ENCODE measurements at regions not wholly inside any gene's neighbourhood (a gene's known extent, or its start where the extent isn't known, plus 50 kb on each side); places are given as distances from the start of the nearest gene placed in this dataset.
"Not testable (repeated sequence)": the region's sequence is repeated elsewhere in the genome, so short reads cannot be mapped to it uniquely, and the experiment has no call there.

DNA sequence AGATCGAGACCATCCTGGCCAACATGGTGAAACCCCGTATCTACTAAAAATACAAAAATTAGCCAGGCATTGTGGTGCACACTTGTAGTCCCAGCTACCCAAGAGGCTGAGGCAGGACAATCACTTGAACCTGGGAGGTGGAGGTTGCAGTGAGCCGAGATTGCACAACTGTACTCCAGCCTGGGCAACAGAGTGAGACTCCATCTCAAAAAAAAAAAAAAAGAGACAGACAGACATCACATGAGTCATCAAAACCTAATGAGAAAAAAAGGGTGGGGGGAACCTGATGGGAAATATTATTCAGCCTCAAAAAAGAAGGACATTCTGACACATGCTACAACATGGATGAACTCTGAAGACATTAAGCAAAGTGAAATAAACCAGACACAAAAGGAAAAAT, 67.4 kb downstream of the ARL6IP4 start:
- TF ChIP-seq POLR2A (IDR thresholded peaks at IDR 0.05; ENCODE audit: insufficient read depth in 1 of 2, low read depth in 2 of 2, low read length in 2 of 2); NR3C1 (CRISPR knock-in tag; IDR thresholded peaks at IDR 0.05); ZNF737 (CRISPR knock-in tag; IDR thresholded peaks at IDR 0.05; ENCODE audit: borderline replicate concordance); TCF7L2 (IDR thresholded peaks at IDR 0.05; ENCODE audit: low read depth, low read length); MAZ (IDR thresholded peaks at IDR 0.05; ENCODE audit: borderline replicate concordance, low read depth, low read length); MAZ (CRISPR knock-in tag; IDR thresholded peaks at IDR 0.05; ENCODE audit: low read depth); ZNF24 (IDR thresholded peaks at IDR 0.05); SMC3 (IDR thresholded peaks at IDR 0.05; ENCODE audit: low read length): not testable (repeated sequence)
- TF ChIP-seq, protein P1, sequence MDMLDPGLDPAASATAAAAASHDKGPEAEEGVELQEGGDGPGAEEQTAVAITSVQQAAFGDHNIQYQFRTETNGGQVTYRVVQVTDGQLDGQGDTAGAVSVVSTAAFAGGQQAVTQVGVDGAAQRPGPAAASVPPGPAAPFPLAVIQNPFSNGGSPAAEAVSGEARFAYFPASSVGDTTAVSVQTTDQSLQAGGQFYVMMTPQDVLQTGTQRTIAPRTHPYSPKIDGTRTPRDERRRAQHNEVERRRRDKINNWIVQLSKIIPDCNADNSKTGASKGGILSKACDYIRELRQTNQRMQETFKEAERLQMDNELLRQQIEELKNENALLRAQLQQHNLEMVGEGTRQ (IDR thresholded peaks at IDR 0.05; ENCODE audit: low read depth, low read length) = not testable (repeated sequence)
- TF ChIP-seq, protein P1 (CRISPR knock-in tag; IDR thresholded peaks at IDR 0.05; ENCODE audit: borderline replicate concordance) = not testable (repeated sequence)

All from HepG2 (cell line).